KMS-11 (cell line): ENCODE measurements at regions not wholly inside any gene's neighbourhood (a gene's known extent, or its start where the extent isn't known, plus 50 kb on each side); places are given as distances from the start of the nearest gene placed in this dataset.

Experiments
- H2AFZ ChIP-seq: fragments of 200-600 bp; sonication (generic); 2 replicates; pipeline ENCODE4 v1.6.1; 2016; ENCODE audit warnings: antibody characterized with exemption, mixed run types, low read depth
- H3K27ac ChIP-seq: fragments of 200-600 bp; sonication (generic); 2 replicates; pipeline ENCODE4 v1.6.1; 2016; ENCODE audit warnings: mild to moderate bottlenecking, mixed run types
- H3K27me3 ChIP-seq: fragments of 200-600 bp; sonication (generic); 2 replicates; pipeline ENCODE4 v1.6.1; 2017; ENCODE audit warnings: mild to moderate bottlenecking, low read depth, mixed run types, moderate library complexity; ENCODE audit not compliant: insufficient read depth
- H3K36me3 ChIP-seq: fragments of 200-600 bp; sonication (generic); 2 replicates; pipeline ENCODE4 v1.6.1; 2017; ENCODE audit warnings: mild to moderate bottlenecking, mixed run types; ENCODE audit not compliant: insufficient read depth
- H3K4me1 ChIP-seq: fragments of 200-600 bp; sonication (generic); 2 replicates; pipeline ENCODE4 v1.6.1; 2016; ENCODE audit warnings: mild to moderate bottlenecking, low read depth, mixed run types; ENCODE audit not compliant: poor library complexity, severe bottlenecking
- H3K4me2 ChIP-seq: fragments of 200-600 bp; sonication (generic); 2 replicates; pipeline ENCODE4 v1.7.0; 2016; ENCODE audit warnings: mild to moderate bottlenecking, mixed run types
- H3K4me3 ChIP-seq: fragments of 200-600 bp; sonication (generic); IDR thresholded peaks from 2 replicates; pipeline ENCODE4 v1.6.1; 2017; ENCODE audit warnings: low read depth, low read length, mixed read lengths; ENCODE audit not compliant: insufficient read depth
- H3K79me2 ChIP-seq: fragments of 200-600 bp; sonication (generic); 2 replicates; pipeline ENCODE4 v1.6.1; 2016; ENCODE audit warnings: low read depth, mixed run types; ENCODE audit not compliant: insufficient read depth
- H3K9ac ChIP-seq: fragments of 200-600 bp; sonication (generic); 2 replicates; pipeline ENCODE4 v1.6.1; 2016; ENCODE audit warnings: mild to moderate bottlenecking, mixed run types
- H4K20me1 ChIP-seq: fragments of 200-600 bp; sonication (generic); 2 replicates; pipeline ENCODE4 v1.6.1; 2016; ENCODE audit warnings: mild to moderate bottlenecking, mixed run types; ENCODE audit not compliant: insufficient read depth
- TF ChIP-seq, protein P1 (sequence below): fragments of 200-600 bp; sonication (generic); conservative IDR thresholded peaks from 2 replicates; pipeline ENCODE4 v1.6.1; 2017; ENCODE audit warnings: low read depth, mild to moderate bottlenecking, antibody characterized with exemption, low read length, moderate library complexity, mixed read lengths

DNA sequence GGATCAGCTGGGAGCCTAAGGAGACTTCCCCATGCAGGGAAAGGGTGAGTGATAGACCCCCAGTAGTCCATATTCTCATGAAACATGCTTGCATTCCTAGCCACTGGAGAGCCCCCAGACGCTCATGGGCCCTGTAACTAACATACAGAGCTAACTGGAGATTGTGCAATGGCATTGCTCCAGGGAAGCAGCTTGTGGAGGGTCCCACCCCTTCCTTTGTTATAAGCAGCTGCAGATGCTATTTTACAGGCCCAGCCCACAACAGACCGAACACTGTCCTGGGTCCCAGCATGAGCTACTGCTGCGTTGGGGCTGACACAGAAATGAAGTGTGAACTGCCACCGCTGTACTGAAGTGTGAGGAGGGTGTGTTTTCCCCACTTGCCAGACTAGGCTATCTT, 1465.7 kb upstream of the DIAPH2 start:
- no peak overlapping the region for H2AFZ ChIP-seq
- H3K27ac ChIP-seq = no peak overlapping the region
- no peaks in the 10 kb centered on the region for H4K20me1 ChIP-seq
- H3K27me3 ChIP-seq = no peaks in the 10 kb centered on the region
- no peaks in the 10 kb centered on the region for H3K79me2 ChIP-seq
- H3K36me3 ChIP-seq = no peaks in the 10 kb centered on the region
- H3K9ac ChIP-seq = no peak overlapping the region
- no peak overlapping the region for H3K4me3 ChIP-seq
- no peaks in the 10 kb centered on the region for H3K4me1 ChIP-seq
- TF ChIP-seq, protein P1, sequence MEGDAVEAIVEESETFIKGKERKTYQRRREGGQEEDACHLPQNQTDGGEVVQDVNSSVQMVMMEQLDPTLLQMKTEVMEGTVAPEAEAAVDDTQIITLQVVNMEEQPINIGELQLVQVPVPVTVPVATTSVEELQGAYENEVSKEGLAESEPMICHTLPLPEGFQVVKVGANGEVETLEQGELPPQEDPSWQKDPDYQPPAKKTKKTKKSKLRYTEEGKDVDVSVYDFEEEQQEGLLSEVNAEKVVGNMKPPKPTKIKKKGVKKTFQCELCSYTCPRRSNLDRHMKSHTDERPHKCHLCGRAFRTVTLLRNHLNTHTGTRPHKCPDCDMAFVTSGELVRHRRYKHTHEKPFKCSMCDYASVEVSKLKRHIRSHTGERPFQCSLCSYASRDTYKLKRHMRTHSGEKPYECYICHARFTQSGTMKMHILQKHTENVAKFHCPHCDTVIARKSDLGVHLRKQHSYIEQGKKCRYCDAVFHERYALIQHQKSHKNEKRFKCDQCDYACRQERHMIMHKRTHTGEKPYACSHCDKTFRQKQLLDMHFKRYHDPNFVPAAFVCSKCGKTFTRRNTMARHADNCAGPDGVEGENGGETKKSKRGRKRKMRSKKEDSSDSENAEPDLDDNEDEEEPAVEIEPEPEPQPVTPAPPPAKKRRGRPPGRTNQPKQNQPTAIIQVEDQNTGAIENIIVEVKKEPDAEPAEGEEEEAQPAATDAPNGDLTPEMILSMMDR = no peak
- no peak overlapping the region for H3K4me2 ChIP-seq

- H3K4me2 ChIP-seq = no peak overlapping the region
- no peak overlapping the region for H2AFZ ChIP-seq
- no peaks in the 10 kb centered on the region for H3K79me2 ChIP-seq
- H3K4me3 ChIP-seq = no peak overlapping the region
- H3K27me3 ChIP-seq = no peaks in the 10 kb centered on the region
- TF ChIP-seq, protein P1 = no peak
- H3K4me1 ChIP-seq = no peaks in the 10 kb centered on the region
- no peaks in the 10 kb centered on the region for H4K20me1 ChIP-seq
- no peak overlapping the region for H3K27ac ChIP-seq
- H3K9ac ChIP-seq = no peak overlapping the region
- no peaks in the 10 kb centered on the region for H3K36me3 ChIP-seq
Observed at GRCh38 chrX:95248386-95248785, 1436.3 kb upstream of the DIAPH2 start.

GRCh38 chrX:95290455-95290854, 1394.2 kb upstream of the DIAPH2 start:
- H4K20me1 ChIP-seq = no peaks in the 10 kb centered on the region
- H3K4me1 ChIP-seq = no peaks in the 10 kb centered on the region
- no peak overlapping the region for H3K9ac ChIP-seq
- no peaks in the 10 kb centered on the region for H3K27me3 ChIP-seq
- H3K79me2 ChIP-seq = no peaks in the 10 kb centered on the region
- H3K27ac ChIP-seq = no peak overlapping the region
- H2AFZ ChIP-seq = no peak overlapping the region
- no peak overlapping the region for H3K4me3 ChIP-seq
- H3K4me2 ChIP-seq = no peak overlapping the region
- no peaks in the 10 kb centered on the region for H3K36me3 ChIP-seq
- TF ChIP-seq, protein P1 = no peak

GRCh38 chrX:95291561-95291960, 1393.1 kb upstream of the DIAPH2 start:
- H3K27me3 ChIP-seq = no peaks in the 10 kb centered on the region

More at GRCh38 chrX:95291561-95291960, 1393.1 kb upstream of the DIAPH2 start:
- Histone ChIP-seq H2AFZ (no peak overlapping the region), H3K36me3 (no peaks in the 10 kb centered on the region), H3K9ac (no peak overlapping the region), H3K4me3 (no peak overlapping the region), H3K27ac (no peak overlapping the region), H3K79me2 (no peaks in the 10 kb centered on the region), H3K4me2 (no peak overlapping the region), H3K4me1 (no peaks in the 10 kb centered on the region), H4K20me1 (no peaks in the 10 kb centered on the region)
- TF ChIP-seq, protein P1 = no peak
